HUES48 (cell line): ENCODE measurements at regions not wholly inside any gene's neighbourhood (a gene's known extent, or its start where the extent isn't known, plus 50 kb on each side); places are given as distances from the start of the nearest gene placed in this dataset.

Experiments used
- H3K27ac ChIP-seq: one replicate; pipeline ENCODE4 v1.7.0; 2013; ENCODE audit warnings: low read depth, low read length, inconsistent platforms
- H3K27me3 ChIP-seq: 2 replicates; pipeline ENCODE4 v1.6.1; 2013; ENCODE audit warnings: mild to moderate bottlenecking, low read length; ENCODE audit not compliant: control insufficient read depth, insufficient read depth
- H3K36me3 ChIP-seq: 2 replicates; pipeline ENCODE4 v1.6.1; 2013; ENCODE audit warnings: low read length; ENCODE audit not compliant: control insufficient read depth, insufficient read depth
- H3K4me1 ChIP-seq: 2 replicates; pipeline ENCODE4 v1.6.1; 2013; ENCODE audit warnings: mild to moderate bottlenecking, low read length; ENCODE audit not compliant: control insufficient read depth, insufficient read depth
- H3K4me3 ChIP-seq: 2 replicates; pipeline ENCODE4 v1.5.1; 2013; ENCODE audit warnings: mild to moderate bottlenecking, low read depth, low read length
- H3K9ac ChIP-seq: 2 replicates; pipeline ENCODE4 v1.6.1; 2013; ENCODE audit warnings: mild to moderate bottlenecking, low read depth, low read length, moderate library complexity
- H3K9me3 ChIP-seq: 2 replicates; pipeline ENCODE4 v1.6.1; 2013; ENCODE audit warnings: low read length; ENCODE audit not compliant: control insufficient read depth, insufficient read depth

- no peak overlapping the region for H3K4me3 ChIP-seq
- H3K27ac ChIP-seq, result no peak overlapping the region
- 0 out of 2 replicates have a peak, but pooled peaks cover 6% of the 10 kb centered on the region for H3K4me1 ChIP-seq
- H3K9me3 ChIP-seq, result no peaks in the 10 kb centered on the region
- H3K9ac ChIP-seq, result no peak overlapping the region
- H3K27me3 ChIP-seq, result no peaks in the 10 kb centered on the region
- H3K36me3 ChIP-seq, result no peaks in the 10 kb centered on the region
Observed at GRCh38 chr16:49181791-49182518, 99.7 kb downstream of the CBLN1 start.

- Histone ChIP-seq H3K9me3 (no peaks in the 10 kb centered on the region), H3K27ac (no peak overlapping the region), H3K27me3 (no peaks in the 10 kb centered on the region), H3K4me1 (0 out of 2 replicates have a peak, but pooled peaks cover 6% of the 10 kb centered on the region), H3K4me3 (no peak overlapping the region), H3K36me3 (no peaks in the 10 kb centered on the region), H3K9ac (no peak overlapping the region)
Observed at GRCh38 chr16:49179714-49180330, 101.8 kb downstream of the CBLN1 start.

- Histone ChIP-seq H3K4me3 (no peak overlapping the region), H3K9ac (no peak overlapping the region), H3K27ac (no peak overlapping the region), H3K4me1 (peaks cover 12% of the 10 kb centered on the region; the same call in 1 of the 2 replicates), H3K36me3 (no peaks in the 10 kb centered on the region), H3K9me3 (no peaks in the 10 kb centered on the region), H3K27me3 (peaks cover 4% of the 10 kb centered on the region; the same call in 1 of the 2 replicates)
Observed at GRCh38 chr16:49168126-49168525, 113.5 kb downstream of the CBLN1 start.

GRCh38 chr16:49165025-49165424, 116.6 kb downstream of the CBLN1 start:
- Histone ChIP-seq H3K9ac (no peak overlapping the region), H3K27me3 (peaks cover 4% of the 10 kb centered on the region; the same call in 1 of the 2 replicates), H3K27ac (no peak overlapping the region), H3K36me3 (no peaks in the 10 kb centered on the region), H3K4me3 (no peak overlapping the region), H3K4me1 (peaks cover 30% of the 10 kb centered on the region), H3K9me3 (no peaks in the 10 kb centered on the region)

- Histone ChIP-seq H3K36me3 (no peaks in the 10 kb centered on the region), H3K4me3 (no peak overlapping the region), H3K9me3 (no peaks in the 10 kb centered on the region), H3K27me3 (no peaks in the 10 kb centered on the region), H3K27ac (no peak overlapping the region), H3K4me1 (peaks cover 19% of the 10 kb centered on the region), H3K9ac (no peak overlapping the region)
Observed at GRCh38 chr16:49161191-49161590, 120.4 kb downstream of the CBLN1 start.

GRCh38 chr16:49158029-49158642, 123.5 kb downstream of the CBLN1 start:
- Histone ChIP-seq H3K9me3 (no peaks in the 10 kb centered on the region), H3K9ac (no peak overlapping the region), H3K4me1 (peaks cover 19% of the 10 kb centered on the region)

GRCh38 chr16:49150341-49150740, 131.3 kb downstream of the CBLN1 start:
- H3K36me3 ChIP-seq, result no peaks in the 10 kb centered on the region
- H3K9me3 ChIP-seq, result no peaks in the 10 kb centered on the region
- H3K27me3 ChIP-seq, result no peaks in the 10 kb centered on the region
- no peak overlapping the region for H3K4me3 ChIP-seq
- no peak overlapping the region for H3K9ac ChIP-seq
- H3K4me1 ChIP-seq, result no peaks in the 10 kb centered on the region
- H3K27ac ChIP-seq, result no peak overlapping the region

More at GRCh38 chr16:49158029-49158642, 123.5 kb downstream of the CBLN1 start:
- Histone ChIP-seq H3K27me3 (no peaks in the 10 kb centered on the region), H3K4me3 (no peak overlapping the region), H3K36me3 (no peaks in the 10 kb centered on the region), H3K27ac (no peak overlapping the region)

- Histone ChIP-seq H3K36me3 (no peaks in the 10 kb centered on the region), H3K4me1 (no peaks in the 10 kb centered on the region), H3K4me3 (no peak overlapping the region), H3K27ac (no peak overlapping the region), H3K27me3 (no peaks in the 10 kb centered on the region), H3K9ac (no peak overlapping the region), H3K9me3 (no peaks in the 10 kb centered on the region)
Observed at GRCh38 chr16:49148410-49148809, 133.2 kb downstream of the CBLN1 start.

- Histone ChIP-seq H3K36me3 (no peaks in the 10 kb centered on the region), H3K9me3 (no peaks in the 10 kb centered on the region; the same call in 1 of the 2 replicates), H3K9ac (no peak overlapping the region), H3K27ac (no peak overlapping the region), H3K4me1 (no peaks in the 10 kb centered on the region), H3K27me3 (no peaks in the 10 kb centered on the region), H3K4me3 (no peak overlapping the region)
Observed at GRCh38 chr16:49140618-49141017, 141.0 kb downstream of the CBLN1 start.

GRCh38 chr16:49130397-49130796, 151.2 kb downstream of the CBLN1 start:
- Histone ChIP-seq H3K9ac (no peak overlapping the region), H3K36me3 (no peaks in the 10 kb centered on the region), H3K4me1 (no peaks in the 10 kb centered on the region), H3K4me3 (no peak overlapping the region), H3K27ac (no peak overlapping the region), H3K27me3 (no peaks in the 10 kb centered on the region), H3K9me3 (no peaks in the 10 kb centered on the region)

- Histone ChIP-seq H3K36me3 (no peaks in the 10 kb centered on the region), H3K4me1 (no peaks in the 10 kb centered on the region), H3K27me3 (no peaks in the 10 kb centered on the region), H3K9me3 (no peaks in the 10 kb centered on the region), H3K27ac (no peak overlapping the region), H3K9ac (no peak overlapping the region), H3K4me3 (no peak overlapping the region)
Observed at GRCh38 chr16:49129935-49130334, 151.7 kb downstream of the CBLN1 start.
